Common myeloid progenitor, CD34-positive (primary cell): ENCODE measurements at regions not wholly inside any gene's neighbourhood (a gene's known extent, or its start where the extent isn't known, plus 50 kb on each side); places are given as distances from the start of the nearest gene placed in this dataset.

Experiments used
- CTCF ChIA-PET: fragments of 350-600 bp; sonication (Branson Sonifier 250); formaldehyde crosslinking; loops from one replicate; lab custom pipeline; 2021; ENCODE audit warnings: antibody characterized with exemption; lab: Charles Lee
- POLR2A ChIA-PET: fragments of 350-600 bp; sonication (Branson Sonifier 250); formaldehyde crosslinking; loops from one replicate; lab custom pipeline; 2021; ENCODE audit warnings: antibody characterized with exemption; lab: Charles Lee
- DNase-seq, 3 donors: peaks; one replicate each; pipeline versions ENCODE4 v3.0.0 to v3.0.0-alpha.2; 2013
- H3K27ac ChIP-seq, 2 experiments: 1 replicate in 1 of 2; 2 replicates in 1 of 2; pipeline ENCODE4 v1.7.0; 2013; ENCODE audit warnings: inconsistent platforms in 2 of 2, low read length in 2 of 2, mild to moderate bottlenecking in 2 of 2, low read depth in 1 of 2, moderate library complexity in 1 of 2; ENCODE audit not compliant: severe bottlenecking in 2 of 2, insufficient read depth in 1 of 2, poor library complexity in 1 of 2
- H3K27me3 ChIP-seq, 5 experiments: replicated peaks in 2 of 5; 1 replicate in 3 of 5; 2 replicates in 2 of 5; pipeline versions ENCODE4 v1.6.1 to v1.7.0; 2013; ENCODE audit warnings: low read length in 4 of 5, mild to moderate bottlenecking in 2 of 5, moderate library complexity in 2 of 5, inconsistent platforms in 1 of 5; ENCODE audit not compliant: insufficient read depth in 5 of 5, control insufficient read depth in 4 of 5
- H3K36me3 ChIP-seq, 4 experiments: 1 replicate in 2 of 4; 2 replicates in 2 of 4; pipeline versions ENCODE4 v1.6.1 to v1.7.0; 2013; ENCODE audit warnings: low read length in 3 of 4, control low read depth in 1 of 4, mild to moderate bottlenecking in 1 of 4; ENCODE audit not compliant: control insufficient read depth in 4 of 4, insufficient read depth in 4 of 4
- H3K4me1 ChIP-seq, 4 experiments: 1 replicate in 3 of 4; 2 replicates in 1 of 4; pipeline versions ENCODE4 v1.6.1 to v1.7.1; 2013; ENCODE audit warnings: low read length in 3 of 4, mild to moderate bottlenecking in 3 of 4, control low read depth in 1 of 4, inconsistent platforms in 1 of 4, moderate library complexity in 1 of 4; ENCODE audit not compliant: control insufficient read depth in 4 of 4, insufficient read depth in 4 of 4; ENCODE audit errors: control extremely low read depth in 1 of 4
- H3K4me3 ChIP-seq, 7 experiments: 1 replicate in 4 of 7; 2 replicates in 3 of 7; pipeline versions ENCODE4 v1.5.1 to v1.7.0; 2013; ENCODE audit warnings: mild to moderate bottlenecking in 7 of 7, low read length in 6 of 7, moderate library complexity in 6 of 7, inconsistent platforms in 2 of 7, low read depth in 2 of 7, control low read depth in 1 of 7; ENCODE audit not compliant: insufficient read depth in 4 of 7, control insufficient read depth in 1 of 7; ENCODE audit errors: extremely low read depth in 1 of 7
- H3K9me3 ChIP-seq, 5 experiments: 1 replicate in 4 of 5; 2 replicates in 1 of 5; pipeline versions ENCODE4 v1.6.1 to v1.7.1; 2013; ENCODE audit warnings: low read length in 4 of 5, mild to moderate bottlenecking in 2 of 5, inconsistent platforms in 1 of 5, low read depth in 1 of 5, moderate library complexity in 1 of 5; ENCODE audit not compliant: control insufficient read depth in 4 of 5, insufficient read depth in 2 of 5; ENCODE audit errors: control extremely low read depth in 1 of 5
- WGBS: methylation state at CpG from one replicate; pipeline ENCODE4 v1.1.5; 2013; ENCODE audit not compliant: insufficient coverage; 5-methylcytosine and 5-hydroxymethylcytosine counted together

GRCh38 chr12:18008642-18009041, 81.4 kb downstream of the RERGL start:
- Histone ChIP-seq H3K36me3 (no peaks in the 10 kb centered on the region), H3K9me3 (peaks cover 0 to 2% (median 0%) of the 10 kb centered on the region in 5 experiments), H3K27me3 (no peaks in the 10 kb centered on the region), H3K4me3 (no peak overlapping the region), H3K4me1 (no peaks in the 10 kb centered on the region), H3K27ac (no peak overlapping the region)
- ChIA-PET POLR2A (no interaction called here), CTCF (no interaction called here)
- DNase-seq = no peak

GRCh38 chr12:17999174-17999801, 90.7 kb downstream of the RERGL start:
- ChIA-PET CTCF (no interaction called here), POLR2A (no interaction called here)
- WGBS = no CpG with 5 or more reads among the region's 2 CpGs
- no peak for DNase-seq
- Histone ChIP-seq H3K27me3 (peaks cover 0 to under 1% (median 0%) of the 10 kb centered on the region in 5 experiments), H3K9me3 (peaks cover 0 to 12% (median 4%) of the 10 kb centered on the region in 5 experiments), H3K27ac (no peak overlapping the region), H3K36me3 (no peaks in the 10 kb centered on the region), H3K4me3 (no peak overlapping the region), H3K4me1 (no peaks in the 10 kb centered on the region)

GRCh38 chr12:17992002-17992656, 97.9 kb downstream of the RERGL start:
- Histone ChIP-seq H3K27ac (no peak overlapping the region), H3K4me1 (peaks cover 0 to 3% (median 0%) of the 10 kb centered on the region in 4 experiments), H3K36me3 (no peaks in the 10 kb centered on the region), H3K4me3 (no peak overlapping the region), H3K27me3 (peaks cover 0 to 2% (median 0%) of the 10 kb centered on the region in 5 experiments), H3K9me3 (no peaks in the 10 kb centered on the region)
- ChIA-PET CTCF (interaction anchor here (0.7 to 1.7 kb wide), 5 partner anchors 8 to 24 kb away, joined by 3 to 6 read pairs (median 4); no protein-coding TSS in a partner anchor), POLR2A (no interaction called here)
- peak; percentile 22 to 69 (median 64) for DNase-seq
- WGBS = 54% methylated on average over 4 of the region's 6 CpGs

GRCh38 chr12:17982556-17982955, 107.4 kb downstream of the RERGL start:
- Histone ChIP-seq H3K9me3 (no peaks in the 10 kb centered on the region), H3K27ac (no peak overlapping the region), H3K4me1 (no peaks in the 10 kb centered on the region), H3K27me3 (no peaks in the 10 kb centered on the region), H3K36me3 (no peaks in the 10 kb centered on the region), H3K4me3 (no peak overlapping the region)
- CTCF ChIA-PET = interaction anchor here (0.5 to 1.5 kb wide), 3 partner anchors 10 to 28 kb away, joined by 3 to 6 read pairs (median 3); no protein-coding TSS in a partner anchor
- POLR2A ChIA-PET = no interaction called here
- no peak for DNase-seq
- WGBS = 86% methylated on average over 3 of the region's 3 CpGs

GRCh38 chr12:17976202-17976601, 113.8 kb downstream of the RERGL start:
- 87% methylated on average over 5 of the region's 5 CpGs for WGBS
- no peaks in the 10 kb centered on the region for H3K27me3 ChIP-seq
- no peak for DNase-seq
- no peak overlapping the region for H3K27ac ChIP-seq
- no peaks in the 10 kb centered on the region for H3K9me3 ChIP-seq
- POLR2A ChIA-PET = no interaction called here
- H3K36me3 ChIP-seq = no peaks in the 10 kb centered on the region
- no peaks in the 10 kb centered on the region for H3K4me1 ChIP-seq
- CTCF ChIA-PET = no interaction called here
- H3K4me3 ChIP-seq = no peak overlapping the region

GRCh38 chr12:17975763-17976162, 114.2 kb downstream of the RERGL start:
- ChIA-PET POLR2A (no interaction called here), CTCF (no interaction called here)
- DNase-seq = no peak
- Histone ChIP-seq H3K27me3 (no peaks in the 10 kb centered on the region), H3K27ac (no peak overlapping the region), H3K4me3 (no peak overlapping the region), H3K9me3 (no peaks in the 10 kb centered on the region), H3K36me3 (no peaks in the 10 kb centered on the region), H3K4me1 (no peaks in the 10 kb centered on the region)
- 100% methylated on average over 1 of the region's 1 CpG for WGBS

- ChIA-PET POLR2A (no interaction called here), CTCF (no interaction called here)
- no peaks in the 10 kb centered on the region for H3K27me3 ChIP-seq
- H3K36me3 ChIP-seq = no peaks in the 10 kb centered on the region
- no peak overlapping the region for H3K4me3 ChIP-seq
- DNase-seq = no peak
- H3K4me1 ChIP-seq = no peaks in the 10 kb centered on the region
- H3K27ac ChIP-seq = no peak overlapping the region
- WGBS = 100% methylated on average over 1 of the region's 2 CpGs
- no peaks in the 10 kb centered on the region for H3K9me3 ChIP-seq
Observed at GRCh38 chr12:17975239-17975638, 114.8 kb downstream of the RERGL start.
